ENCODE measurements at regions not wholly inside any gene's neighbourhood (a gene's known extent, or its start where the extent isn't known, plus 50 kb on each side); places are given as distances from the start of the nearest gene placed in this dataset.

- no peak for ATAC-seq
- no peak for DNase-seq (ENCODE audit: low spot score)
Measured at GRCh38 chr16:11494433-11494832, 92.3 kb downstream of the LITAF start.

GRCh38 chr16:11495066-11495407, 91.7 kb downstream of the LITAF start:
- ATAC-seq (no peak), DNase-seq (ENCODE audit: low spot score) (no peak)

Measured in left lobe of liver (tissue), 2 donors.